H9 (cell line): ENCODE measurements at regions not wholly inside any gene's neighbourhood (a gene's known extent, or its start where the extent isn't known, plus 50 kb on each side); places are given as distances from the start of the nearest gene placed in this dataset.

Experiments
- DNase-seq: peaks from one replicate; pipeline ENCODE4 v3.0.0-alpha.2; 2017
- H2AFZ ChIP-seq: one replicate; pipeline ENCODE4 v1.6.1; 2013; ENCODE audit warnings: mild to moderate bottlenecking, low read length, control low read depth, moderate library complexity
- H2AK5ac ChIP-seq: 2 replicates; pipeline ENCODE4 v1.6.1; 2013; ENCODE audit warnings: low read length, control low read depth, mixed read lengths; ENCODE audit not compliant: insufficient read length
- H2BK120ac ChIP-seq: one replicate; pipeline ENCODE4 v1.6.1; 2013; ENCODE audit warnings: low read depth, mild to moderate bottlenecking, low read length, control low read depth, inconsistent platforms; ENCODE audit not compliant: poor library complexity, severe bottlenecking
- H2BK12ac ChIP-seq: 2 replicates; pipeline ENCODE4 v1.6.1; 2013; ENCODE audit warnings: low read length, control low read depth, mixed read lengths, low read depth; ENCODE audit not compliant: insufficient read length
- H2BK15ac ChIP-seq: 2 replicates; pipeline ENCODE4 v1.6.1; 2013; ENCODE audit warnings: low read depth, low read length, control low read depth
- H2BK20ac ChIP-seq: one replicate; pipeline ENCODE4 v1.6.1; 2013; ENCODE audit warnings: low read depth, mild to moderate bottlenecking, low read length, control low read depth, inconsistent platforms; ENCODE audit not compliant: poor library complexity, severe bottlenecking
- H2BK5ac ChIP-seq: 2 replicates; pipeline ENCODE4 v1.6.1; 2013; ENCODE audit warnings: low read length, control low read depth, mixed read lengths; ENCODE audit not compliant: insufficient read length
- H3K14ac ChIP-seq: 2 replicates; pipeline ENCODE4 v1.6.1; 2013; ENCODE audit warnings: low read length, control low read depth; ENCODE audit not compliant: insufficient read depth
- H3K18ac ChIP-seq: 2 replicates; pipeline ENCODE4 v1.6.1; 2013; ENCODE audit warnings: low read depth, mild to moderate bottlenecking, mixed read lengths, low read length, control low read depth; ENCODE audit not compliant: insufficient read length
- H3K23ac ChIP-seq: 2 replicates; pipeline ENCODE4 v1.6.1; 2013; ENCODE audit warnings: low read length, control low read depth, mixed read lengths, low read depth; ENCODE audit not compliant: insufficient read length
- H3K23me2 ChIP-seq: 2 replicates; pipeline ENCODE4 v1.6.1; 2013; ENCODE audit warnings: low read depth, mild to moderate bottlenecking, mixed read lengths, low read length, control low read depth; ENCODE audit not compliant: insufficient read length, poor library complexity, severe bottlenecking
- H3K27ac ChIP-seq: 2 replicates; pipeline ENCODE4 v1.5.1; 2013; ENCODE audit warnings: low read length, control low read depth, mixed read lengths, low read depth; ENCODE audit not compliant: insufficient read length
- H3K27me3 ChIP-seq: 2 replicates; pipeline ENCODE4 v1.6.1; 2013; ENCODE audit warnings: low read length, control low read depth, inconsistent platforms; ENCODE audit not compliant: insufficient read depth
- H3K4ac ChIP-seq: 2 replicates; pipeline ENCODE4 v1.6.1; 2013; ENCODE audit warnings: low read depth, mild to moderate bottlenecking, control low read depth, inconsistent platforms, low read length, moderate library complexity
- H3K4me1 ChIP-seq: 2 replicates; pipeline ENCODE4 v1.6.1; 2013; ENCODE audit warnings: low read length, control low read depth, inconsistent platforms; ENCODE audit not compliant: insufficient read depth
- H3K4me2 ChIP-seq: 2 replicates; pipeline ENCODE4 v1.6.1; 2013; ENCODE audit warnings: low read length, control low read depth, mixed read lengths; ENCODE audit not compliant: insufficient read length, insufficient read depth
- H3K56ac ChIP-seq: 2 replicates; pipeline ENCODE4 v1.6.1; 2013; ENCODE audit warnings: low read depth, mild to moderate bottlenecking, mixed read lengths, low read length, control low read depth; ENCODE audit not compliant: insufficient read length
- H3K79me1 ChIP-seq: 2 replicates; pipeline ENCODE4 v1.6.1; 2013; ENCODE audit warnings: low read depth, mild to moderate bottlenecking, moderate library complexity, low read length, control low read depth, inconsistent platforms; ENCODE audit not compliant: insufficient read depth, poor library complexity, severe bottlenecking
- H3K79me2 ChIP-seq: 2 replicates; pipeline ENCODE4 v1.6.1; 2013; ENCODE audit warnings: low read length, control low read depth, inconsistent platforms; ENCODE audit not compliant: insufficient read depth
- H3K9ac ChIP-seq: 2 replicates; pipeline ENCODE4 v1.6.1; 2013; ENCODE audit warnings: low read length, control low read depth, mixed read lengths; ENCODE audit not compliant: insufficient read length; ENCODE audit errors: extremely low read depth
- H3K9me3 ChIP-seq: one replicate; pipeline ENCODE4 v1.6.1; 2013; ENCODE audit warnings: low read depth, low read length, inconsistent platforms; ENCODE audit not compliant: control insufficient read depth
- H3T11ph ChIP-seq: one replicate; pipeline ENCODE4 v1.6.1; 2013; ENCODE audit warnings: mild to moderate bottlenecking, low read length, control low read depth, inconsistent platforms
- H4K20me1 ChIP-seq: one replicate; pipeline ENCODE4 v1.6.1; 2013; ENCODE audit not compliant: control insufficient read depth, insufficient read length, insufficient read depth
- H4K5ac ChIP-seq: 2 replicates; pipeline ENCODE4 v1.6.1; 2013; ENCODE audit warnings: low read depth, mild to moderate bottlenecking, mixed read lengths, low read length, control low read depth; ENCODE audit not compliant: insufficient read length
- H4K8ac ChIP-seq: replicated peaks from 2 replicates; pipeline ENCODE4 v1.6.1; 2013; ENCODE audit warnings: low read length, control low read depth, mixed read lengths, low read depth; ENCODE audit not compliant: insufficient read length
- H4K91ac ChIP-seq: 2 replicates; pipeline ENCODE4 v1.6.1; 2013; ENCODE audit warnings: low read depth, mild to moderate bottlenecking, moderate library complexity, mixed read lengths, low read length, control low read depth; ENCODE audit not compliant: insufficient read length
- H3K27ac Mint-ChIP-seq, 3 experiments: 2 replicates in 2 of 3; 3 replicates in 1 of 3; pipeline ENCODE4 v1.8.0; 2020 to 2021; ENCODE audit warnings: mixed read lengths in 3 of 3, mild to moderate bottlenecking in 1 of 3, moderate library complexity in 1 of 3
- H3K27me3 Mint-ChIP-seq: 2 replicates; pipeline ENCODE4 v1.8.0; 2021; ENCODE audit warnings: low read depth, mild to moderate bottlenecking, moderate library complexity, mixed read lengths
- H3K36me3 Mint-ChIP-seq, 3 experiments: 2 replicates in 2 of 3; 3 replicates in 1 of 3; pipeline ENCODE4 v1.8.0; 2020 to 2021; ENCODE audit warnings: low read depth in 3 of 3, mixed read lengths in 3 of 3; ENCODE audit not compliant: insufficient read depth in 1 of 3
- H3K4me1 Mint-ChIP-seq, 2 experiments: 2 replicates each; pipeline ENCODE4 v1.8.0; 2020; ENCODE audit warnings: mixed read lengths in 2 of 2
- H3K4me3 Mint-ChIP-seq, 2 experiments: 2 replicates in 1 of 2; 3 replicates in 1 of 2; pipeline ENCODE4 v1.8.0; 2020 to 2021; ENCODE audit warnings: mild to moderate bottlenecking in 2 of 2, mixed read lengths in 2 of 2, moderate library complexity in 1 of 2
- H3K9me3 Mint-ChIP-seq, 2 experiments: 2 replicates in 1 of 2; 3 replicates in 1 of 2; pipeline ENCODE4 v1.8.0; 2020; ENCODE audit warnings: mild to moderate bottlenecking in 2 of 2, mixed read lengths in 2 of 2, moderate library complexity in 1 of 2
- CTCF ChIP-seq: fragments of 200-600 bp; sonication (generic); conservative IDR thresholded peaks from 3 replicates; pipeline ENCODE4 v1.8.0; 2021; ENCODE audit warnings: antibody characterized with exemption, mild to moderate bottlenecking
- WGBS: extraction: QIAGEN DNeasy Blood & Tissue Kit; methylation state at CpG from one replicate; pipeline ENCODE4 v1.1.7; 2013; ENCODE audit warnings: missing lambda C conversion rate, low lambda C conversion rate, mixed read lengths; ENCODE audit not compliant: insufficient read length; ENCODE audit errors: extremely low coverage; 5-methylcytosine and 5-hydroxymethylcytosine counted together

GRCh38 chr5:180436275-180436674, 57.9 kb upstream of the CNOT6 start:
- Histone ChIP-seq H4K20me1 (no peaks in the 10 kb centered on the region), H3K79me1 (no peaks in the 10 kb centered on the region), H3K14ac (no peak overlapping the region), H3K4ac (no peak overlapping the region), H3K4me2 (no peak overlapping the region), H2BK15ac (no peak overlapping the region), H2BK20ac (no peak overlapping the region), H3T11ph (no peak overlapping the region), H3K79me2 (no peaks in the 10 kb centered on the region), H3K56ac (no peak overlapping the region), H2BK12ac (no peak overlapping the region), H4K91ac (no peak overlapping the region), H2AK5ac (no peak overlapping the region), H3K18ac (no peak overlapping the region), H3K9ac (no peak overlapping the region), H3K27ac (no peak overlapping the region), H2BK5ac (no peak overlapping the region), H2BK120ac (no peak overlapping the region), H2AFZ (no peak overlapping the region), H3K4me1 (no peaks in the 10 kb centered on the region), H3K23me2 (no peaks in the 10 kb centered on the region), H3K27me3 (no peaks in the 10 kb centered on the region), H3K9me3 (peaks cover 6% of the 10 kb centered on the region), H4K5ac (no peak overlapping the region), H4K8ac (no peak overlapping the region), H3K23ac (no peak overlapping the region)
- Mint-ChIP-seq H3K4me3 (no peak overlapping the region), H3K27me3 (peaks cover 2% of the 10 kb centered on the region), H3K4me1 (peaks cover 4 to 7% of the 10 kb centered on the region in 2 experiments; a peak in 3 of 4 replicates), H3K27ac (no peak overlapping the region), H3K9me3 (peaks cover 16 to 20% of the 10 kb centered on the region in 2 experiments), H3K36me3 (peaks cover 0 to 18% (median 4%) of the 10 kb centered on the region in 3 experiments; a peak in 4 of 7 replicates)
- no peak for TF ChIP-seq CTCF
- DNase-seq, result no peak
- no CpG with 5 or more reads among the region's 13 CpGs for WGBS
